ENCODE measurements at regions not wholly inside any gene's neighbourhood (a gene's known extent, or its start where the extent isn't known, plus 50 kb on each side); places are given as distances from the start of the nearest gene placed in this dataset.

- TF ChIP-seq EZH2 (IDR thresholded peaks at IDR 0.05; ENCODE audit: borderline replicate concordance, low read length) (no peak), CTCF (IDR thresholded peaks at IDR 0.05; ENCODE audit: low read length) (no peak)
These were observed 109.2 kb upstream of the DYRK2 start for GRCh38 chr12:67539329-67539728.
